Parathyroid adenoma (tissue), 2 donors: ENCODE measurements at regions not wholly inside any gene's neighbourhood (a gene's known extent, or its start where the extent isn't known, plus 50 kb on each side); places are given as distances from the start of the nearest gene placed in this dataset.

Experiments
- H2AFZ ChIP-seq: fragments of 300-600 bp; sonication (generic); one replicate; pipeline ENCODE4 v1.7.0; 2017; ENCODE audit warnings: antibody characterized with exemption, mild to moderate bottlenecking
- H3K27ac ChIP-seq: fragments of 300-600 bp; sonication (generic); one replicate; pipeline ENCODE4 v1.7.0; 2017
- H3K27me3 ChIP-seq: fragments of 300-600 bp; sonication (generic); one replicate; pipeline ENCODE4 v1.7.0; 2017; ENCODE audit warnings: low read length; ENCODE audit not compliant: control insufficient read depth, insufficient read depth
- H3K36me3 ChIP-seq: fragments of 300-600 bp; sonication (generic); one replicate; pipeline ENCODE4 v1.7.0; 2017; ENCODE audit warnings: low read length; ENCODE audit not compliant: control insufficient read depth, insufficient read depth
- H3K4me1 ChIP-seq: fragments of 300-600 bp; sonication (generic); one replicate; pipeline ENCODE4 v1.7.0; 2017; ENCODE audit warnings: control low read depth
- H3K4me2 ChIP-seq: fragments of 300-600 bp; sonication (generic); one replicate; pipeline ENCODE4 v1.7.0; 2017; ENCODE audit warnings: low read length
- H3K4me3 ChIP-seq: fragments of 300-600 bp; sonication (generic); one replicate; pipeline ENCODE4 v1.7.0; 2017; ENCODE audit warnings: low read depth, low read length
- H3K79me2 ChIP-seq: fragments of 300-600 bp; sonication (generic); one replicate; pipeline ENCODE4 v1.7.0; 2017; ENCODE audit warnings: control low read depth
- H3K9ac ChIP-seq: fragments of 300-600 bp; sonication (generic); one replicate; pipeline ENCODE4 v1.7.0; 2017; ENCODE audit warnings: mild to moderate bottlenecking
- H3K9me3 ChIP-seq: fragments of 300-600 bp; sonication (generic); one replicate; pipeline ENCODE4 v1.7.0; 2017; ENCODE audit warnings: low read length; ENCODE audit not compliant: control insufficient read depth
- CTCF ChIP-seq: fragments of 300-600 bp; sonication (generic); IDR thresholded peaks from one replicate; pipeline ENCODE4 v1.7.0; 2017; ENCODE audit warnings: antibody characterized with exemption, mild to moderate bottlenecking
- donor health status: primary hyperparathyroidism.

GRCh38 chr12:59030415-59030814 lies 110.1 kb upstream of the LRIG3 start:
- Histone ChIP-seq H3K4me2 (no peak overlapping the region), H3K4me3 (no peak overlapping the region), H3K27me3 (no peaks in the 10 kb centered on the region), H3K9me3 (no peaks in the 10 kb centered on the region), H3K27ac (no peak overlapping the region), H3K79me2 (no peaks in the 10 kb centered on the region), H3K4me1 (no peaks in the 10 kb centered on the region), H3K9ac (no peak overlapping the region), H2AFZ (no peak overlapping the region), H3K36me3 (no peaks in the 10 kb centered on the region)
- TF ChIP-seq CTCF, result no peak

- no peak overlapping the region for H3K4me3 ChIP-seq
- H2AFZ ChIP-seq, result no peak overlapping the region
- no peak for TF ChIP-seq CTCF
- H3K79me2 ChIP-seq, result no peaks in the 10 kb centered on the region
- no peaks in the 10 kb centered on the region for H3K36me3 ChIP-seq
- no peaks in the 10 kb centered on the region for H3K4me1 ChIP-seq
- H3K4me2 ChIP-seq, result no peak overlapping the region
- H3K27me3 ChIP-seq, result no peaks in the 10 kb centered on the region
- H3K27ac ChIP-seq, result no peak overlapping the region
- no peak overlapping the region for H3K9ac ChIP-seq
- no peaks in the 10 kb centered on the region for H3K9me3 ChIP-seq
Observed at GRCh38 chr12:59027199-59027598, 106.9 kb upstream of the LRIG3 start.

DNA sequence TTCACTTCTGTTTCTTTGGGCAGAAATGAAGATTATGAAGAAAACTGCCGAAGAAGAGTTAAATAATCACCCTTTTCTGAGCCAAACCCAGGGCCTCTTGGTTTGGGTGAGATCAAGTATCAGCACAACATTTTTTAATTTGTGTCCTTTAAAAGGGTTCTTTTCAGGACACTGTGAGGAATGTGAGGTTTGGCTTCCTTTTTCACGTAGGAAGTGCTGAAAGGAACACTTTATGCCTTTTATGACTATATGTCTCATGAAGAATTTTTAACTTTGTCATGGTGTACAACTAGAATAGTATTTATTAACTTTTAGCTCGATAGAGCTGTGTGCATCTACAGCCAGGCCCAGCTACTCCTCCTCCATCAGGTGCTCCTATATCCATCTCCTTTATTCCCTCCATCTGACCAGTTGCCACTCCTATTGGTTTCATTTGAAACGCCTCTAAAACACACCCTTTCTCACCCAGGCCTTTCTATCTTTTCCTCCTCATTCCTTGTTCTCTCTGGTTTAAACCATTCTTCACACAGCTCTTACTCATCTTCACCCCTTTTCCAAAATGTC lies 103.6 kb upstream of the LRIG3 start:
- no peak for TF ChIP-seq CTCF
- Histone ChIP-seq H3K9me3 (no peaks in the 10 kb centered on the region), H3K4me3 (no peak overlapping the region), H2AFZ (no peak overlapping the region), H3K9ac (no peak overlapping the region), H3K36me3 (no peaks in the 10 kb centered on the region), H3K4me1 (no peaks in the 10 kb centered on the region), H3K27ac (no peak overlapping the region), H3K4me2 (no peak overlapping the region), H3K79me2 (no peaks in the 10 kb centered on the region), H3K27me3 (no peaks in the 10 kb centered on the region)

DNA sequence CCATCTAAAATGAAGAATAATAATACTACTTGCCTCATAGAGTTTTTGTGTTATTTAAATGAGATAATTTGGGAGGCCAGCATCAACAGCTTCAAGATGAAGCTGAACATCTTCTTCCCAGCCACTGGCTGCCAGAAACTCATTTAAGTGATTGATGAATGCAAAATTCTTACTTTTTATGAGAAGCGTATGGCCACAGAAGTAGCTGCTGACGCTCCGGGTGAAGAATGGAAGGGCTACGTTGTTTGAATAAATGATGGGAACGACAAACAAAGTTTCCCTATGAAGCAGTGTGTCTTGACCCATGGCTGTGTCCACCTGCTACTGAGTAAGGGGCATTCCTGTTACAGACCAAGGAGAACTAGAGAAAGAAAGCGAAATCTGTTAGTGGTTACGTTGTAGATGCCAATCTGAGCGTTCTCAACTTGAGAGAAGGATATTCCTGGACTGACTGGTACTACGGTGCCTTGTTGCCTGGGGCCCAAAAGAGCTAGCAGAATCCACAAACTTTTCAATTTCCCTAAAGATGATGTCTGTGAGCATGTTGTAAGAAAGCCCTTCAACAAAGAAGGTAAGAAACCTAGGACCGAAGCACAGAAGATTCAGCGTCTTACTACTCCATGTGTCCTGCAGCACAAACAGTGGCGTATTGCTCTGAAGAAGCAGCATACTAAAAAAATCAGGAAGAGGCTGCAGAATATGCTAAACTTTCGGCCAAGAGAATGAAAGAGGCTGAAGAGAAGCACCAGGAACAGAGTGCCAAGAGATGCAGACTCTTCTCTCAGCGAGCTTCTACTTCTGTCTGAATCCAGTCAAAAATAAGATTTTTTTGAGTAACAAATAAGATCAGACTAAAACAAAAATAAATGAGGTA lies 100.0 kb upstream of the LRIG3 start:
- Histone ChIP-seq H3K27me3 (no peaks in the 10 kb centered on the region), H3K4me3 (no peak overlapping the region), H3K9me3 (no peaks in the 10 kb centered on the region), H3K4me1 (no peaks in the 10 kb centered on the region), H3K4me2 (no peak overlapping the region), H3K79me2 (no peaks in the 10 kb centered on the region), H2AFZ (no peak overlapping the region), H3K27ac (no peak overlapping the region), H3K9ac (no peak overlapping the region), H3K36me3 (no peaks in the 10 kb centered on the region)
- no peak for TF ChIP-seq CTCF

- no peaks in the 10 kb centered on the region for H3K4me1 ChIP-seq
- H3K27ac ChIP-seq, result no peak overlapping the region
- no peak overlapping the region for H3K9ac ChIP-seq
- H3K36me3 ChIP-seq, result no peaks in the 10 kb centered on the region
- H3K4me3 ChIP-seq, result no peak overlapping the region
- H3K27me3 ChIP-seq, result no peaks in the 10 kb centered on the region
- TF ChIP-seq CTCF, result no peak
- H3K9me3 ChIP-seq, result no peaks in the 10 kb centered on the region
- no peaks in the 10 kb centered on the region for H3K79me2 ChIP-seq
- no peak overlapping the region for H2AFZ ChIP-seq
- no peak overlapping the region for H3K4me2 ChIP-seq
Observed at GRCh38 chr12:59014885-59015284, 94.6 kb upstream of the LRIG3 start.
